SK-N-SH (cell line): ENCODE measurements at regions not wholly inside any gene's neighbourhood (a gene's known extent, or its start where the extent isn't known, plus 50 kb on each side); places are given as distances from the start of the nearest gene placed in this dataset.

Experiments used
- CTCF ChIA-PET: fragments of 300-600, 350-600 bp; formaldehyde crosslinking; extraction: SDS; loops from one replicate; lab custom pipeline; 2021; lab: Yijun Ruan, JAX
- POLR2A ChIA-PET: fragments of 350-600 bp; sonication (Branson Sonifier 250); formaldehyde crosslinking; extraction: SDS; loops from one replicate; lab custom pipeline; 2020; ENCODE audit warnings: antibody characterized with exemption, inconsistent platforms; lab: Yijun Ruan, JAX
- DNase-seq: peaks from one replicate; pipeline ENCODE4 v3.0.0; 2012
- H2AFZ ChIP-seq: fragments of 200-600 bp; sonication (generic); 2 replicates; pipeline ENCODE4 v1.8.1; 2016; ENCODE audit warnings: antibody characterized with exemption, mild to moderate bottlenecking, low read depth
- H3F3A ChIP-seq: fragments of 200-600 bp; sonication (generic); replicated peaks from 2 replicates; pipeline ENCODE3; 2016; ENCODE audit warnings: antibody characterized with exemption, mild to moderate bottlenecking; ENCODE audit not compliant: insufficient read depth
- H3K27ac ChIP-seq, 2 experiments: fragments of 200-500 bp in 1 of 2; fragments of 200-600 bp in 1 of 2; sonication (Bioruptor generic) in 1 of 2; sonication (generic), shearing (Covaris generic) in 1 of 2; 2 replicates each; pipeline versions ENCODE4 v1.5.1 to v1.6.1; 2014 to 2016; ENCODE audit warnings: low read depth in 2 of 2, inconsistent platforms in 1 of 2, low read length in 1 of 2, mild to moderate bottlenecking in 1 of 2, mixed read lengths in 1 of 2
- H3K27me3 ChIP-seq: fragments of 200-600 bp; sonication (generic), shearing (Covaris generic); 2 replicates; pipeline ENCODE4 v1.6.1; 2016; ENCODE audit warnings: mixed run types; ENCODE audit not compliant: insufficient read depth
- H3K36me3 ChIP-seq, 2 experiments: fragments of 200-500 bp in 1 of 2; fragments of 200-600 bp in 1 of 2; sonication (Bioruptor generic) in 1 of 2; sonication (generic) in 1 of 2; replicated peaks in 1 of 2; 2 replicates each; pipeline versions ENCODE3 to v1.5.1; 2014 to 2016; ENCODE audit warnings: low read length in 1 of 2, mild to moderate bottlenecking in 1 of 2; ENCODE audit not compliant: insufficient read depth in 2 of 2, control insufficient read depth in 1 of 2
- H3K4me1 ChIP-seq, 2 experiments: fragments of 200-500 bp in 1 of 2; fragments of 200-600 bp in 1 of 2; sonication (Bioruptor generic) in 1 of 2; sonication (generic), shearing (Covaris generic) in 1 of 2; 2 replicates each; pipeline versions ENCODE4 v1.5.1 to v1.6.1; 2014 to 2016; ENCODE audit warnings: low read depth in 1 of 2, low read length in 1 of 2, mixed run types in 1 of 2; ENCODE audit not compliant: insufficient read depth in 2 of 2, control insufficient read depth in 1 of 2
- H3K4me2 ChIP-seq: fragments of 200-600 bp; sonication (generic), shearing (Covaris generic); 2 replicates; pipeline ENCODE4 v1.6.1; 2017; ENCODE audit warnings: mixed run types
- H3K4me3 ChIP-seq, 2 experiments: fragments of 200-500 bp in 1 of 2; fragments of 200-600 bp in 1 of 2; sonication (Bioruptor generic) in 1 of 2; sonication (generic), shearing (Covaris generic) in 1 of 2; 2 replicates each; pipeline versions ENCODE4 v1.5.1 to v1.8.1; 2014 to 2016; ENCODE audit warnings: low read depth in 2 of 2, inconsistent platforms in 1 of 2, low read length in 1 of 2, mild to moderate bottlenecking in 1 of 2, mixed read lengths in 1 of 2, moderate library complexity in 1 of 2
- H3K79me2 ChIP-seq: fragments of 200-600 bp; sonication (generic); 2 replicates; pipeline ENCODE4 v1.8.1; 2017; ENCODE audit warnings: mild to moderate bottlenecking; ENCODE audit not compliant: insufficient read depth
- H3K9ac ChIP-seq: fragments of 200-600 bp; sonication (generic); 2 replicates; pipeline ENCODE4 v1.6.1; 2017; ENCODE audit warnings: mixed run types
- H3K9me2 ChIP-seq: fragments of 200-600 bp; sonication (generic); 2 replicates; pipeline ENCODE4 v1.6.1; 2017; ENCODE audit warnings: mixed run types
- H3K9me3 ChIP-seq: fragments of 200-600 bp; sonication (generic); 2 replicates; pipeline ENCODE4 v1.6.1; 2017; ENCODE audit warnings: mixed run types, mild to moderate bottlenecking, moderate library complexity
- H4K20me1 ChIP-seq: fragments of 200-600 bp; sonication (generic); 2 replicates; pipeline ENCODE4 v1.6.1; 2017; ENCODE audit warnings: mild to moderate bottlenecking, mixed run types; ENCODE audit not compliant: insufficient read depth
- CHD2 ChIP-seq: fragments of 150-350 bp; IDR thresholded peaks from 2 replicates; pipeline ENCODE4 v1.6.1; 2018; ENCODE audit warnings: low read length; ENCODE audit not compliant: partially characterized antibody
- ELF1 ChIP-seq: IDR thresholded peaks from 2 replicates; pipeline ENCODE4 v1.4.0; 2012
- EP300 ChIP-seq, 2 experiments: IDR thresholded peaks; 2 replicates each; pipeline versions ENCODE4 v1.4.0 to v1.6.1; 2012; ENCODE audit warnings: borderline replicate concordance in 1 of 2, low read depth in 1 of 2, low read length in 1 of 2
- FOSL2 ChIP-seq: IDR thresholded peaks from 2 replicates; pipeline ENCODE4 v1.4.0; 2012; ENCODE audit warnings: low read depth, mild to moderate bottlenecking, moderate library complexity, borderline replicate concordance
- FOXJ3 ChIP-seq: sonication (generic); formaldehyde crosslinking; IDR thresholded peaks from 2 replicates; pipeline ENCODE4 v1.5.1; 2020; ENCODE audit warnings: mild to moderate bottlenecking, missing genetic modification reagents
- GATA2 ChIP-seq: sonication (generic); formaldehyde crosslinking; IDR thresholded peaks from 2 replicates; pipeline ENCODE4 v1.5.0; 2020; ENCODE audit warnings: mild to moderate bottlenecking, missing genetic modification reagents
- JUND ChIP-seq: IDR thresholded peaks from 2 replicates; pipeline ENCODE4 v1.4.0; 2012
- MXI1 ChIP-seq: IDR thresholded peaks from 2 replicates; pipeline ENCODE4 v1.6.1; 2012; ENCODE audit warnings: mild to moderate bottlenecking, low read depth, low read length, improper control_type of control experiment
- PBX3 ChIP-seq: IDR thresholded peaks from 2 replicates; pipeline ENCODE4; 2012
- POLR2AphosphoS5 ChIP-seq: IDR thresholded peaks from 2 replicates; pipeline ENCODE4 v1.6.1; 2012; ENCODE audit warnings: low read depth, low read length
- RAD21 ChIP-seq: IDR thresholded peaks from 2 replicates; pipeline ENCODE4 v1.6.1; 2012; ENCODE audit warnings: mild to moderate bottlenecking, low read length
- RCOR1 ChIP-seq: fragments of 150-350 bp; IDR thresholded peaks from 2 replicates; pipeline ENCODE4 v1.6.1; 2017; ENCODE audit warnings: antibody characterized with exemption, low read length
- SIN3A ChIP-seq: IDR thresholded peaks from 2 replicates; pipeline ENCODE4 v1.6.1; 2012; ENCODE audit warnings: low read depth, mild to moderate bottlenecking, low read length, moderate library complexity, borderline replicate concordance
- SMC3 ChIP-seq: IDR thresholded peaks from 2 replicates; pipeline ENCODE4 v1.6.1; 2012; ENCODE audit warnings: low read depth, low read length, improper control_type of control experiment
- TCF12 ChIP-seq: IDR thresholded peaks from 2 replicates; pipeline ENCODE4 v1.4.0; 2012
- TEAD4 ChIP-seq: IDR thresholded peaks from 2 replicates; pipeline ENCODE4 v1.4.0; 2012; ENCODE audit warnings: mild to moderate bottlenecking, borderline replicate concordance; ENCODE audit not compliant: insufficient read depth
- YY1 ChIP-seq: IDR thresholded peaks from 2 replicates; pipeline ENCODE4 v1.4.0; 2012; ENCODE audit warnings: low read depth, mild to moderate bottlenecking
- WGBS: methylation state at CpG from one replicate; pipeline ENCODE4 v1.1.6; 2017; ENCODE audit warnings: low lambda C conversion rate; 5-methylcytosine and 5-hydroxymethylcytosine counted together
- TF ChIP-seq, protein P1 (sequence below): fragments of 200-600 bp; sonication (generic); IDR thresholded peaks from 2 replicates; pipeline ENCODE4 v1.6.1; 2017; ENCODE audit warnings: antibody characterized with exemption, mild to moderate bottlenecking, moderate library complexity

- H3K27me3 ChIP-seq = no peaks in the 10 kb centered on the region
- H3K4me1 ChIP-seq = peaks cover 0 to 22% of the 10 kb centered on the region in 2 experiments; a peak in 3 of 4 replicates
- POLR2A ChIA-PET = no interaction called here
- no peaks in the 10 kb centered on the region for H4K20me1 ChIP-seq
- no peaks in the 10 kb centered on the region for H3K36me3 ChIP-seq
- no peaks in the 10 kb centered on the region for H3F3A ChIP-seq
- H2AFZ ChIP-seq = no peak overlapping the region
- no peaks in the 10 kb centered on the region for H3K9me2 ChIP-seq
- no peak overlapping the region for H3K9ac ChIP-seq
- no peaks in the 10 kb centered on the region for H3K79me2 ChIP-seq
- peak; percentile 46 for DNase-seq
- H3K9me3 ChIP-seq = no peaks in the 10 kb centered on the region
- no peak overlapping the region for H3K4me2 ChIP-seq
- no peak for TF ChIP-seq FOXJ3 (CRISPR knock-in tag)
- TF ChIP-seq MXI1 = peak; percentile 62; the same call in 1 of the 2 replicates
- TF ChIP-seq TCF12 = no peak
- TF ChIP-seq SIN3A = no peak
- no peak for TF ChIP-seq SMC3
- no peak for TF ChIP-seq CHD2
- 0 out of 2 replicates have a peak, but pooled peaks have one; percentile 50 for TF ChIP-seq RCOR1
- TF ChIP-seq TEAD4 = no peak
- peak in 1 of 2 experiments; percentile 59; a peak in 1 of 4 replicates for TF ChIP-seq EP300 (IDR thresholded peaks at IDR 0.05; ENCODE audit: borderline replicate concordance in 1 of 2, low read depth in 1 of 2, low read length in 1 of 2)
- TF ChIP-seq RAD21 = peak; percentile 34
- TF ChIP-seq GATA2 = peak; percentile 58; the same call in 1 of the 2 replicates
- TF ChIP-seq PBX3 = no peak
- TF ChIP-seq YY1 = no peak
- H3K4me3 ChIP-seq = no peak overlapping the region
- CTCF ChIA-PET = interaction anchor here (0.8 to 2.9 kb wide), 4 partner anchors 12 to 76 kb away, joined by 3 to 15 read pairs (median 5); no protein-coding TSS in a partner anchor
- peak overlapping the region in 1 of 2 experiments; percentile 68; a peak in 2 of 4 replicates for H3K27ac ChIP-seq
- WGBS = 77% methylated on average over 7 of the region's 7 CpGs
Observed at GRCh38 chr6:144660561-144661115, 375.5 kb downstream of the UTRN start.

GRCh38 chr6:144661116-144661806 lies 376.1 kb downstream of the UTRN start:
- DNase-seq = no peak
- POLR2A ChIA-PET = no interaction called here
- TF ChIP-seq YY1 (no peak), FOXJ3 (CRISPR knock-in tag) (no peak), JUND (no peak), FOSL2 (no peak), ELF1 (no peak), POLR2AphosphoS5 (no peak), SIN3A (no peak)
- TF ChIP-seq, protein P1, sequence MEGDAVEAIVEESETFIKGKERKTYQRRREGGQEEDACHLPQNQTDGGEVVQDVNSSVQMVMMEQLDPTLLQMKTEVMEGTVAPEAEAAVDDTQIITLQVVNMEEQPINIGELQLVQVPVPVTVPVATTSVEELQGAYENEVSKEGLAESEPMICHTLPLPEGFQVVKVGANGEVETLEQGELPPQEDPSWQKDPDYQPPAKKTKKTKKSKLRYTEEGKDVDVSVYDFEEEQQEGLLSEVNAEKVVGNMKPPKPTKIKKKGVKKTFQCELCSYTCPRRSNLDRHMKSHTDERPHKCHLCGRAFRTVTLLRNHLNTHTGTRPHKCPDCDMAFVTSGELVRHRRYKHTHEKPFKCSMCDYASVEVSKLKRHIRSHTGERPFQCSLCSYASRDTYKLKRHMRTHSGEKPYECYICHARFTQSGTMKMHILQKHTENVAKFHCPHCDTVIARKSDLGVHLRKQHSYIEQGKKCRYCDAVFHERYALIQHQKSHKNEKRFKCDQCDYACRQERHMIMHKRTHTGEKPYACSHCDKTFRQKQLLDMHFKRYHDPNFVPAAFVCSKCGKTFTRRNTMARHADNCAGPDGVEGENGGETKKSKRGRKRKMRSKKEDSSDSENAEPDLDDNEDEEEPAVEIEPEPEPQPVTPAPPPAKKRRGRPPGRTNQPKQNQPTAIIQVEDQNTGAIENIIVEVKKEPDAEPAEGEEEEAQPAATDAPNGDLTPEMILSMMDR = no peak
- Histone ChIP-seq H3K9ac (no peak overlapping the region), H3K79me2 (no peaks in the 10 kb centered on the region), H2AFZ (no peak overlapping the region), H3K4me1 (peaks cover 0 to 22% of the 10 kb centered on the region in 2 experiments; a peak in 3 of 4 replicates), H3K4me3 (no peak overlapping the region), H3K9me3 (no peaks in the 10 kb centered on the region), H3K27ac (peak overlapping the region in 1 of 2 experiments; percentile 68; a peak in 2 of 4 replicates), H3K27me3 (no peaks in the 10 kb centered on the region), H3F3A (no peaks in the 10 kb centered on the region), H3K9me2 (no peaks in the 10 kb centered on the region), H3K36me3 (no peaks in the 10 kb centered on the region), H3K4me2 (no peak overlapping the region), H4K20me1 (no peaks in the 10 kb centered on the region)
- CTCF ChIA-PET = interaction anchor here (0.8 to 2.9 kb wide), 4 partner anchors 13 to 76 kb away, joined by 3 to 15 read pairs (median 5); no protein-coding TSS in a partner anchor
- WGBS = 60% methylated on average over 8 of the region's 8 CpGs
